ENCODE measurements at regions not wholly inside any gene's neighbourhood (a gene's known extent, or its start where the extent isn't known, plus 50 kb on each side); places are given as distances from the start of the nearest gene placed in this dataset.

DNA sequence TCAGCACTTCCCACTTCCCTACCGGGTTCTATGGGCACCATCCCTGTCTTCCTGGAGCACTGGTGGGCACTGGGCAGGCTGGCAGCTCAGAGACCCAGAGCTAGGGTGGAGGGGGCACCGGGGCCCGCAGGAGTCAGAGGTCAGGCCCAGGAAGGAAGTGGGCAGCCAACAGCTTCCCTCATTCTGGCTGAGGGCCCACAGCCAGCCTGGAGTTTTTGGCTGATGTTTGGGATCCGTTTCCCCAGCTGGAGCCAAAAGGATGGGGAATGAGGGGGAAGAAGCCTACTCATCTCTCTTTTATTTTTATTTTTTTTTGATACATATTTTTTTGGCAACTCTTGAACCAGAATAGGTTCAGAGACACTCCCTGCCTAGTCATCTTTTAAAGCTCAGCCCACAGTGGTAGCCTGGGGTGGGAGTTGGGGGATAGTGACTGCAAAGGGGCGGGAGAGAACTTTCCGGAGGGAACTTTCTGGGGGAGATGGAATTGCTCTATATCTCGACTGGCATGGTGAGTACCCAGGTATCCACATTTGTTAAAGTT is 54.2 kb upstream of the MLN start:
- TF ChIP-seq POLR2A (IDR thresholded peaks at IDR 0.05) (no peak), EP300 (IDR thresholded peaks at IDR 0.05) (no peak), POLR2AphosphoS5 (IDR thresholded peaks at IDR 0.05) (no peak)
- TF ChIP-seq, protein P1, sequence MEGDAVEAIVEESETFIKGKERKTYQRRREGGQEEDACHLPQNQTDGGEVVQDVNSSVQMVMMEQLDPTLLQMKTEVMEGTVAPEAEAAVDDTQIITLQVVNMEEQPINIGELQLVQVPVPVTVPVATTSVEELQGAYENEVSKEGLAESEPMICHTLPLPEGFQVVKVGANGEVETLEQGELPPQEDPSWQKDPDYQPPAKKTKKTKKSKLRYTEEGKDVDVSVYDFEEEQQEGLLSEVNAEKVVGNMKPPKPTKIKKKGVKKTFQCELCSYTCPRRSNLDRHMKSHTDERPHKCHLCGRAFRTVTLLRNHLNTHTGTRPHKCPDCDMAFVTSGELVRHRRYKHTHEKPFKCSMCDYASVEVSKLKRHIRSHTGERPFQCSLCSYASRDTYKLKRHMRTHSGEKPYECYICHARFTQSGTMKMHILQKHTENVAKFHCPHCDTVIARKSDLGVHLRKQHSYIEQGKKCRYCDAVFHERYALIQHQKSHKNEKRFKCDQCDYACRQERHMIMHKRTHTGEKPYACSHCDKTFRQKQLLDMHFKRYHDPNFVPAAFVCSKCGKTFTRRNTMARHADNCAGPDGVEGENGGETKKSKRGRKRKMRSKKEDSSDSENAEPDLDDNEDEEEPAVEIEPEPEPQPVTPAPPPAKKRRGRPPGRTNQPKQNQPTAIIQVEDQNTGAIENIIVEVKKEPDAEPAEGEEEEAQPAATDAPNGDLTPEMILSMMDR (IDR thresholded peaks at IDR 0.05), result no peak

Measured in upper lobe of left lung (tissue), 4 donors.